WTC11 (cell line): ENCODE measurements at regions not wholly inside any gene's neighbourhood (a gene's known extent, or its start where the extent isn't known, plus 50 kb on each side); places are given as distances from the start of the nearest gene placed in this dataset.

Experiments used
- ATAC-seq: fragments of 200-7000 bp; cut with Tn5 transposase; 2 replicates; pipeline ENCODE4 v1.10.0; 2021; ENCODE audit warnings: mild to moderate bottlenecking, moderate library complexity
- CTCF ChIA-PET: fragments of 300-600 bp; sonication (Branson Sonifier 250); formaldehyde crosslinking; loops from one replicate; lab custom pipeline; 2021; ENCODE audit warnings: antibody characterized with exemption; lab: Charles Lee
- POLR2A ChIA-PET: fragments of 350-600 bp; sonication (Branson Sonifier 250); formaldehyde crosslinking; loops from one replicate; lab custom pipeline; 2021; ENCODE audit warnings: antibody characterized with exemption; lab: Charles Lee
- DNase-seq: peaks from one replicate; pipeline ENCODE4 v3.0.0; 2021; ENCODE audit warnings: low spot score
- H3K27ac Mint-ChIP-seq: 2 replicates; pipeline ENCODE4 v1.8.0; 2021; ENCODE audit warnings: mixed read lengths
- H3K27me3 Mint-ChIP-seq: 2 replicates; pipeline ENCODE4 v1.8.0; 2021; ENCODE audit warnings: low read depth, mild to moderate bottlenecking, moderate library complexity, mixed read lengths
- H3K36me3 Mint-ChIP-seq: 2 replicates; pipeline ENCODE4 v1.8.0; 2021; ENCODE audit warnings: mixed read lengths
- H3K4me1 Mint-ChIP-seq: 2 replicates; pipeline ENCODE4 v1.8.0; 2022; ENCODE audit warnings: mixed read lengths
- H3K4me3 Mint-ChIP-seq: 2 replicates; pipeline ENCODE4 v1.8.0; 2021; ENCODE audit warnings: mild to moderate bottlenecking, moderate library complexity, mixed read lengths
- H3K9me3 Mint-ChIP-seq: 2 replicates; pipeline ENCODE4 v1.8.0; 2021; ENCODE audit warnings: mixed read lengths
- ATF1 ChIP-seq: sonication (generic); formaldehyde crosslinking; IDR thresholded peaks from 2 replicates; pipeline ENCODE4 v1.8.1; 2023; ENCODE audit warnings: mild to moderate bottlenecking, moderate library complexity, missing genetic modification reagents
- JUN ChIP-seq: sonication (generic); formaldehyde crosslinking; IDR thresholded peaks from 2 replicates; pipeline ENCODE4 v1.8.0; 2023; ENCODE audit warnings: mild to moderate bottlenecking, missing genetic modification reagents
- SMAD4 ChIP-seq: sonication (generic); formaldehyde crosslinking; IDR thresholded peaks from 2 replicates; pipeline ENCODE4 v1.8.0; 2022; ENCODE audit warnings: mild to moderate bottlenecking, missing genetic modification reagents
- SP1 ChIP-seq: sonication (generic); formaldehyde crosslinking; conservative IDR thresholded peaks from 2 replicates; pipeline ENCODE4 v1.8.1; 2022; ENCODE audit warnings: missing genetic modification reagents
- ZNF317 ChIP-seq: sonication (generic); formaldehyde crosslinking; IDR thresholded peaks from 2 replicates; pipeline ENCODE4 v1.8.1; 2023; ENCODE audit warnings: low read depth, mild to moderate bottlenecking, moderate library complexity, missing genetic modification reagents, borderline replicate concordance
- TF ChIP-seq, protein P1 (sequence below): fragments of 250-450 bp; sonication (Bioruptor Pico); IDR thresholded peaks from 2 replicates; pipeline ENCODE4 v1.9.0; 2021; ENCODE audit warnings: moderate library complexity, mild to moderate bottlenecking, inconsistent platforms, borderline replicate concordance
- TF ChIP-seq, protein P2 (sequence below): fragments of 250-450 bp; sonication (Bioruptor Pico); IDR thresholded peaks from 2 replicates; pipeline ENCODE4 v1.8.0; 2021; ENCODE audit warnings: mild to moderate bottlenecking
- TF ChIP-seq, protein P3 (sequence below): sonication (generic); formaldehyde crosslinking; IDR thresholded peaks from 2 replicates; pipeline ENCODE4 v1.8.1; 2023; ENCODE audit warnings: mild to moderate bottlenecking, missing genetic modification reagents
- TF ChIP-seq, protein P4 (sequence below): fragments of 250-450 bp; sonication (Bioruptor Pico); IDR thresholded peaks from 2 replicates; pipeline ENCODE4 v1.9.0; 2021; ENCODE audit warnings: mild to moderate bottlenecking
- TF ChIP-seq, protein P5 (sequence below): sonication (generic); formaldehyde crosslinking; IDR thresholded peaks from 2 replicates; pipeline ENCODE4 v1.8.0; 2022; ENCODE audit warnings: mild to moderate bottlenecking, missing genetic modification reagents
- TF ChIP-seq, protein P6 (sequence below): sonication (generic); formaldehyde crosslinking; IDR thresholded peaks from 2 replicates; pipeline ENCODE4 v1.8.1; 2023; ENCODE audit warnings: mild to moderate bottlenecking, missing genetic modification reagents

DNA sequence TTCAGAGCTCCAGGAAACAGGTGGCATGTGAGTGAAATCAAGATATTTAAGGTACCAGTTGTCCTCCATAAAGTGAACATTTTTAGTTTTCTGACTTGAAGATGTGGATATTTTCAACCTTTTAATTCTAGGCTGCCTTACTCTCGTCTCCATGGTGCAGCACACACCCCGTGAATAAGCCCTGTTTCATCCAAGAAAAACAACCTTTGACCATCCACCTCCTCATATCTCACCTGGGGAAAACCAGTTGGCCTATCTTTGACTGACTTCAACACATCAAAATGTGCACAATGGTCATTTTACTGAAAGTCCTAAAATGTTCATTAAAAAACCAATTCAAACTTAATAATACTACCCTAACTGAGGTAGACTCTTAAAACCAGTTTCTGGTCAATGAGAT is 73.8 kb upstream of the CD2AP start:
- no peak overlapping the region for H3K4me3 Mint-ChIP-seq
- DNase-seq = no peak
- H3K27me3 Mint-ChIP-seq = no peaks in the 10 kb centered on the region; the same call in 1 of the 2 replicates
- no peak overlapping the region for H3K27ac Mint-ChIP-seq
- CTCF ChIA-PET = interaction anchor here (1.1 to 1.2 kb wide), 2 partner anchors 9 to 11 kb away, joined by 3 to 4 read pairs; no protein-coding TSS in a partner anchor
- TF ChIP-seq, protein P1, sequence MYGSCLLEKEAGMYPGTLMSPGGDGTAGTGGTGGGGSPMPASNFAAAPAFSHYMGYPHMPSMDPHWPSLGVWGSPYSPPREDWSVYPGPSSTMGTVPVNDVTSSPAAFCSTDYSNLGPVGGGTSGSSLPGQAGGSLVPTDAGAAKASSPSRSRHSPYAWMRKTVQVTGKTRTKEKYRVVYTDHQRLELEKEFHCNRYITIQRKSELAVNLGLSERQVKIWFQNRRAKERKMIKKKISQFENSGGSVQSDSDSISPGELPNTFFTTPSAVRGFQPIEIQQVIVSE = no peak
- TF ChIP-seq JUN (CRISPR knock-in tag) (no peak), SP1 (CRISPR knock-in tag) (no peak)
- TF ChIP-seq, protein P2, sequence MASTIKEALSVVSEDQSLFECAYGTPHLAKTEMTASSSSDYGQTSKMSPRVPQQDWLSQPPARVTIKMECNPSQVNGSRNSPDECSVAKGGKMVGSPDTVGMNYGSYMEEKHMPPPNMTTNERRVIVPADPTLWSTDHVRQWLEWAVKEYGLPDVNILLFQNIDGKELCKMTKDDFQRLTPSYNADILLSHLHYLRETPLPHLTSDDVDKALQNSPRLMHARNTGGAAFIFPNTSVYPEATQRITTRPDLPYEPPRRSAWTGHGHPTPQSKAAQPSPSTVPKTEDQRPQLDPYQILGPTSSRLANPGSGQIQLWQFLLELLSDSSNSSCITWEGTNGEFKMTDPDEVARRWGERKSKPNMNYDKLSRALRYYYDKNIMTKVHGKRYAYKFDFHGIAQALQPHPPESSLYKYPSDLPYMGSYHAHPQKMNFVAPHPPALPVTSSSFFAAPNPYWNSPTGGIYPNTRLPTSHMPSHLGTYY (CRISPR knock-in tag) = no peak
- TF ChIP-seq, all 79 proteins: peak for 0
- no peaks in the 10 kb centered on the region for H3K36me3 Mint-ChIP-seq
- POLR2A ChIA-PET = no interaction called here
- H3K9me3 Mint-ChIP-seq = no peaks in the 10 kb centered on the region
- H3K4me1 Mint-ChIP-seq = peaks cover 18% of the 10 kb centered on the region
- no peak for ATAC-seq

DNA sequence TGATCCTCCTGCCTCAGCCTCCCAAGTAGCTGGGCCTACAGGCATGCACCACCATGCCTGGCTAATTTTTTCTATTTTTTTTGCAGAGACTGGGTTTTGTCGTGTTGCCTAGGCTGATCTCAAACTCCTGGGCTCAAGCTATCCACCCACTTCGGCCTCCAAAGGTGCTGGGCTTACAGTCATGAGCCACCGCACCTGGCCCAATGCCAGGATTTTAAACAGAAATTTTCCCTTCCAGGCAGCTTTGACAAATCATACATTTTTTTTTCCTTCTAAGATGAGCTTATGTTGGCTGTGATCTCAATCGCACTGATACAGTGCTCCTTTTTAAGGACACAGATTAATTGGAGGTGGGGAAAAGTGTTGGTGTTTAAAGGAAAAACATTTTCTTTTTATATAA is 73.2 kb upstream of the CD2AP start:
- DNase-seq = no peak
- Mint-ChIP-seq H3K27me3 (no peaks in the 10 kb centered on the region; the same call in 1 of the 2 replicates), H3K36me3 (no peaks in the 10 kb centered on the region), H3K4me3 (no peak overlapping the region), H3K27ac (no peak overlapping the region), H3K4me1 (peaks cover 18% of the 10 kb centered on the region), H3K9me3 (no peaks in the 10 kb centered on the region)
- POLR2A ChIA-PET = no interaction called here
- TF ChIP-seq, protein P3, sequence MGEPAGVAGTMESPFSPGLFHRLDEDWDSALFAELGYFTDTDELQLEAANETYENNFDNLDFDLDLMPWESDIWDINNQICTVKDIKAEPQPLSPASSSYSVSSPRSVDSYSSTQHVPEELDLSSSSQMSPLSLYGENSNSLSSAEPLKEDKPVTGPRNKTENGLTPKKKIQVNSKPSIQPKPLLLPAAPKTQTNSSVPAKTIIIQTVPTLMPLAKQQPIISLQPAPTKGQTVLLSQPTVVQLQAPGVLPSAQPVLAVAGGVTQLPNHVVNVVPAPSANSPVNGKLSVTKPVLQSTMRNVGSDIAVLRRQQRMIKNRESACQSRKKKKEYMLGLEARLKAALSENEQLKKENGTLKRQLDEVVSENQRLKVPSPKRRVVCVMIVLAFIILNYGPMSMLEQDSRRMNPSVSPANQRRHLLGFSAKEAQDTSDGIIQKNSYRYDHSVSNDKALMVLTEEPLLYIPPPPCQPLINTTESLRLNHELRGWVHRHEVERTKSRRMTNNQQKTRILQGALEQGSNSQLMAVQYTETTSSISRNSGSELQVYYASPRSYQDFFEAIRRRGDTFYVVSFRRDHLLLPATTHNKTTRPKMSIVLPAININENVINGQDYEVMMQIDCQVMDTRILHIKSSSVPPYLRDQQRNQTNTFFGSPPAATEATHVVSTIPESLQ (CRISPR knock-in tag) = no peak
- TF ChIP-seq, protein P4, sequence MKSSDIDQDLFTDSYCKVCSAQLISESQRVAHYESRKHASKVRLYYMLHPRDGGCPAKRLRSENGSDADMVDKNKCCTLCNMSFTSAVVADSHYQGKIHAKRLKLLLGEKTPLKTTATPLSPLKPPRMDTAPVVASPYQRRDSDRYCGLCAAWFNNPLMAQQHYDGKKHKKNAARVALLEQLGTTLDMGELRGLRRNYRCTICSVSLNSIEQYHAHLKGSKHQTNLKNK (CRISPR knock-in tag) = no peak
- TF ChIP-seq, protein P5, sequence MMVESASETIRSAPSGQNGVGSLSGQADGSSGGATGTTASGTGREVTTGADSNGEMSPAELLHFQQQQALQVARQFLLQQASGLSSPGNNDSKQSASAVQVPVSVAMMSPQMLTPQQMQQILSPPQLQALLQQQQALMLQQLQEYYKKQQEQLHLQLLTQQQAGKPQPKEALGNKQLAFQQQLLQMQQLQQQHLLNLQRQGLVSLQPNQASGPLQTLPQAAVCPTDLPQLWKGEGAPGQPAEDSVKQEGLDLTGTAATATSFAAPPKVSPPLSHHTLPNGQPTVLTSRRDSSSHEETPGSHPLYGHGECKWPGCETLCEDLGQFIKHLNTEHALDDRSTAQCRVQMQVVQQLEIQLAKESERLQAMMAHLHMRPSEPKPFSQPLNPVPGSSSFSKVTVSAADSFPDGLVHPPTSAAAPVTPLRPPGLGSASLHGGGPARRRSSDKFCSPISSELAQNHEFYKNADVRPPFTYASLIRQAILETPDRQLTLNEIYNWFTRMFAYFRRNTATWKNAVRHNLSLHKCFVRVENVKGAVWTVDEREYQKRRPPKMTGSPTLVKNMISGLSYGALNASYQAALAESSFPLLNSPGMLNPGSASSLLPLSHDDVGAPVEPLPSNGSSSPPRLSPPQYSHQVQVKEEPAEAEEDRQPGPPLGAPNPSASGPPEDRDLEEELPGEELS = no peak
- ATAC-seq = no peak
- CTCF ChIA-PET = interaction anchor here (1.1 to 1.2 kb wide), 2 partner anchors 8 to 11 kb away, joined by 3 to 4 read pairs; no protein-coding TSS in a partner anchor

DNA sequence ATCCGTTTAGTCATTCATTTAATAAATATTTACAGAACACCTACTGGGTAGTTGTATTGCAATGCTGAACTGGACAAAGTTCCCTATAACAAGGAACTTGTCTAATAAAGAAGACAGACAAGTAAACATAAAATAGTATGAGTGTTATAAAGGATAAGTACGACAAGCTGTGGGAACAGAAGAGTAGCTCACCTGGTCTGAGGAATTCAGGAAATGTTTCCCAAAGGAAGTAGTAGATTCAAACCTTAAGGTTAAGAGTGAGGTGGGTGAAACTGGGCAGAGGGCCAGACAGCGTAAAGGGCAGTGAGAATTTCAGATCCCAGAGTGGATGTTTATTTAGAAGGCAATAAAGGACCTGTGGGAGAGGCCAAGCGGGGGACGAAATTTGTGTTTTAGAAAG is 72.3 kb upstream of the CD2AP start:
- Mint-ChIP-seq H3K9me3 (no peaks in the 10 kb centered on the region), H3K4me1 (peaks cover 18% of the 10 kb centered on the region), H3K27ac (0 out of 2 replicates have a peak overlapping the region, but pooled peaks have one; percentile 2), H3K27me3 (no peaks in the 10 kb centered on the region; the same call in 1 of the 2 replicates), H3K36me3 (no peaks in the 10 kb centered on the region), H3K4me3 (no peak overlapping the region)
- no peak for DNase-seq
- ATAC-seq = no peak
- ChIA-PET CTCF (no interaction called here), POLR2A (no interaction called here)
- TF ChIP-seq ZNF317 (CRISPR knock-in tag) (no peak), ATF1 (CRISPR knock-in tag) (no peak), SMAD4 (CRISPR knock-in tag) (no peak)
- TF ChIP-seq, protein P6, sequence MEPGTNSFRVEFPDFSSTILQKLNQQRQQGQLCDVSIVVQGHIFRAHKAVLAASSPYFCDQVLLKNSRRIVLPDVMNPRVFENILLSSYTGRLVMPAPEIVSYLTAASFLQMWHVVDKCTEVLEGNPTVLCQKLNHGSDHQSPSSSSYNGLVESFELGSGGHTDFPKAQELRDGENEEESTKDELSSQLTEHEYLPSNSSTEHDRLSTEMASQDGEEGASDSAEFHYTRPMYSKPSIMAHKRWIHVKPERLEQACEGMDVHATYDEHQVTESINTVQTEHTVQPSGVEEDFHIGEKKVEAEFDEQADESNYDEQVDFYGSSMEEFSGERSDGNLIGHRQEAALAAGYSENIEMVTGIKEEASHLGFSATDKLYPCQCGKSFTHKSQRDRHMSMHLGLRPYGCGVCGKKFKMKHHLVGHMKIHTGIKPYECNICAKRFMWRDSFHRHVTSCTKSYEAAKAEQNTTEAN (CRISPR knock-in tag) = no peak
- TF ChIP-seq, protein P2 (CRISPR knock-in tag) = no peak
